ENCODE measurements at regions not wholly inside any gene's neighbourhood (a gene's known extent, or its start where the extent isn't known, plus 50 kb on each side); places are given as distances from the start of the nearest gene placed in this dataset.

DNA sequence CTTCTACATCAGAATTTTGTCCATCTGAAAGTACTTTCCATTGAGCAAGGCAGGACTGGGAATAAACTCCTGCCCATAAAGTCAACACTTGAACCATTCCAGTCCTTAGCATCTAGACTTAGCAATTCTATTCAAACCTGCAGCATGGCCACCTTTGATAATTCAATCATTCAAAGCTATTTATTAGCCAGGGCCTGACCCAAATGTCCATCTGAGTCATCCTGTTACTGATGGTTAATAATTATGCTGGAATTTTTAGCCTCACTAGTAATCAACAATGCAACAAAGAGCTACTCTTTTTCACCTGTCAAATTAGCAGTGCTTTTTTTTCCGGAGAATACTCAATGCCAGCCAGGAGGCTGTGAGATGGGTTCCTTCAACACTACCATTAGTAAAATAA lies 72.7 kb upstream of the SNRK start:
- Histone ChIP-seq H3K4me3 (ENCODE audit: low read length) (no peak overlapping the region), H3K79me2 (ENCODE audit: low read length) (no peaks in the 10 kb centered on the region), H3K4me2 (ENCODE audit: low read length) (0 out of 2 replicates have a peak overlapping the region, but pooled peaks have one; percentile 2), H2AFZ (ENCODE audit: low read depth, low read length) (no peak overlapping the region), H3K9me3 (ENCODE audit: insufficient read depth, low read length) (no peaks in the 10 kb centered on the region), H3K9ac (ENCODE audit: low read length) (no peak overlapping the region), H4K20me1 (ENCODE audit: insufficient read depth, low read length) (no peaks in the 10 kb centered on the region), H3K27ac (ENCODE audit: low read length) (no peak overlapping the region), H3K4me1 (ENCODE audit: low read length) (peaks cover 10% of the 10 kb centered on the region), H3K36me3 (replicated peaks; ENCODE audit: low read depth, low read length) (no peaks in the 10 kb centered on the region), H3K27me3 (ENCODE audit: low read depth, low read length) (peaks cover 33% of the 10 kb centered on the region)
- TF ChIP-seq, protein P1, sequence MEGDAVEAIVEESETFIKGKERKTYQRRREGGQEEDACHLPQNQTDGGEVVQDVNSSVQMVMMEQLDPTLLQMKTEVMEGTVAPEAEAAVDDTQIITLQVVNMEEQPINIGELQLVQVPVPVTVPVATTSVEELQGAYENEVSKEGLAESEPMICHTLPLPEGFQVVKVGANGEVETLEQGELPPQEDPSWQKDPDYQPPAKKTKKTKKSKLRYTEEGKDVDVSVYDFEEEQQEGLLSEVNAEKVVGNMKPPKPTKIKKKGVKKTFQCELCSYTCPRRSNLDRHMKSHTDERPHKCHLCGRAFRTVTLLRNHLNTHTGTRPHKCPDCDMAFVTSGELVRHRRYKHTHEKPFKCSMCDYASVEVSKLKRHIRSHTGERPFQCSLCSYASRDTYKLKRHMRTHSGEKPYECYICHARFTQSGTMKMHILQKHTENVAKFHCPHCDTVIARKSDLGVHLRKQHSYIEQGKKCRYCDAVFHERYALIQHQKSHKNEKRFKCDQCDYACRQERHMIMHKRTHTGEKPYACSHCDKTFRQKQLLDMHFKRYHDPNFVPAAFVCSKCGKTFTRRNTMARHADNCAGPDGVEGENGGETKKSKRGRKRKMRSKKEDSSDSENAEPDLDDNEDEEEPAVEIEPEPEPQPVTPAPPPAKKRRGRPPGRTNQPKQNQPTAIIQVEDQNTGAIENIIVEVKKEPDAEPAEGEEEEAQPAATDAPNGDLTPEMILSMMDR (IDR thresholded peaks at IDR 0.05; ENCODE audit: low read depth, low read length) = no peak
- TF ChIP-seq EZH2phosphoT487 (IDR thresholded peaks at IDR 0.05; ENCODE audit: low read depth) = no peak

DNA sequence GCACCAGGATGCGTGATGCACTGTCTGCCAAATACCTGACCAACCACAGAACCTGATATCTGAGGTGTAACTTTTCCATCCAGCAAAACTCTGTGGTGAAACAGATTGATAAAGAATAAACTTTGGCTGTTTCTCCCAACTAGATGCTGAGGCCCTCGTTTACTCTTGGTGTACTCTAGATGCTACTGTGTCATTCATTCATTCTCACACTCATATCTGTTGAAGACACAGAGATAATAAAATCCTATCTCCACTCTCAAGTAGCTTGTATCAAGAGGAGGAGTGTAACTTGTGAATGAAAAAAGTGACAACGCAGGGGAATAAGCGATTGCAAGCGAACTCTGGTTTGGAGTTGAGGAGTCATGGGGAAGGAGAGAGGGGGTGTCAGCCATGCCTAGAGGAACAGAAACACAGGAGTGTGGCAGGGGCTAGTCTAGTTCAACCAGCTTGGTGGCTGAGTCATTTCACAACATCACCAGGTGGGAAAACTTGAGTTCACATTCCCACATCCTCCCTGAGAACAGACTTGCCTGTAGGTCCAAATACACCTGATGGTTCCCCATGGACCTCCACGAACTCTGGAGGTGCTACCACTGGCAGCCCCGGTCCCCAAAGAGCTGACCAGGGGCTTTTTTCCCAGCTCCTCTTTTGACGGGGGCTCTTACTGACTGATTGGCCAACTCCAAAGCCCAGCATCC lies 73.3 kb upstream of the SNRK start:
- peaks cover 33% of the 10 kb centered on the region for H3K27me3 ChIP-seq (ENCODE audit: low read depth, low read length)
- H3K79me2 ChIP-seq (ENCODE audit: low read length) = no peaks in the 10 kb centered on the region
- H3K4me3 ChIP-seq (ENCODE audit: low read length) = no peak overlapping the region
- H3K4me2 ChIP-seq (ENCODE audit: low read length) = no peak overlapping the region
- no peaks in the 10 kb centered on the region for H4K20me1 ChIP-seq (ENCODE audit: insufficient read depth, low read length)
- no peaks in the 10 kb centered on the region for H3K9me3 ChIP-seq (ENCODE audit: insufficient read depth, low read length)
- H3K36me3 ChIP-seq (replicated peaks; ENCODE audit: low read depth, low read length) = no peaks in the 10 kb centered on the region
- peaks cover 10% of the 10 kb centered on the region for H3K4me1 ChIP-seq (ENCODE audit: low read length)
- H2AFZ ChIP-seq (ENCODE audit: low read depth, low read length) = no peak overlapping the region
- no peak overlapping the region for H3K9ac ChIP-seq (ENCODE audit: low read length)
- no peak overlapping the region for H3K27ac ChIP-seq (ENCODE audit: low read length)
- TF ChIP-seq, protein P1 (IDR thresholded peaks at IDR 0.05; ENCODE audit: low read depth, low read length) = no peak
- no peak for TF ChIP-seq EZH2phosphoT487 (IDR thresholded peaks at IDR 0.05; ENCODE audit: low read depth)

DNA sequence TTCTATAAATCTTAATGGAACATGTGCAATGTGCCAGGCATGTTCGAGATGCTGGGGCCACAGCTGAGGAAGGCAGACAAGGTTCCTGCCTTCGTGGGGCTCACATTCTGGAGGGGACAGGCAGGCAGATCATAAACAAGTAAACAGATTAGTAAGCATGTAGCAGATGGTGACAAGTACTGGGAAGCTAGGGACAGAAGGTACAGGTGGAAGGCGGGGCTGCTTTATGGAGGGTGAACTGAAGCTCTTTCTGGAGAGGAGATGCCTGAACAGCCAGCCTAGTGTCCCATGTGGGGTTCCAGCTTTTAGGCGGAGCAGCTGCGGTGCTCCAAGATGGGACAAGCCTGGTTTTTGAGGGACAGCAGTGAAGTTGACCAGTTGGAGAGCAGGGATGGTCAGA lies 74.7 kb upstream of the SNRK start:
- no peak for TF ChIP-seq EZH2phosphoT487 (IDR thresholded peaks at IDR 0.05; ENCODE audit: low read depth)
- TF ChIP-seq, protein P1 (IDR thresholded peaks at IDR 0.05; ENCODE audit: low read depth, low read length) = no peak

DNA sequence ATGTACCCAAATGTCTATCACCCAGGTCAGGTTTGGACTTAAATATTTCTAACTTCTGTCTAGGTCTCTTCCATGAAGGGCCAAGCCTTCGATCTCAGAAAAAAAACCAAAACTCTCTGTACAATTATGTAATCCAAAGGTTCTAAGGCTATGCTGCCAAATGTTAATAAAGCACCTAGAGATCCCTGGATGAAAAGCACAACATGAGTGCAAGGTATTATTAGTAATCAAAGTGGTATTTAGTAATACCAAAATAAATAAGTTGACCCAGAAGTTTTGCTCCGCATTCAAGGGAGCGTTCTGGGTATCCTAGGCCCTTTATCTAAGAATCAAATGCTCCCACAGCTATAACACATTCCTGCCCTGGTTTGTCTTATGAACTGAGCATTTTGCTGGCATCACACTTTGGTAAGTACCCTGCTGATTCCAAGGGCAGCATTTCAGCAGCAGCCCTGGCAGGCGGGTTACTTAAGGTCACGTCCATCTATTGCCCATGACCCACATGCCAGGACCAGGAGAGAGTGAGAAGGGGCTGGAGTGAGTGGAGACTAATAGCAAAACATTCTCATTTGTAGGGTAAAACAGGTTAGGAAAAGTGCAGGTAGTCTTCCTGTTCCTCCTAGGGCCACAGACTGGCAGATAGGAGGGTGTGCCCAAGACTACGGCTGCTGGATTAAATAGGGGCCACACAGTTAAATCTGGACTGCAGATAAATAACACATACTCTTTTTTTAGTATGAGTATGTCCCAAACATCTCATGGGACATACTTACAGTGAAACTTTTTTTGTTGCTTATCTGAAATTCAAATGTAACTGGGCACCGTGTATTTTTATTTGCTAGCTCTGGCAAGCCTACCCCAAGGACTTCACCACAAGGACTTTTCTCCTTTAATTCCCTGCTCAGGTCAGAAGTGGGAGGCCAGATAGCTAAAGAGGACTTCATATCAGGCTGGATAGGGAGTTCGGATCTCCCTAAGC lies 76.0 kb upstream of the SNRK start:
- no peaks in the 10 kb centered on the region for H3K9me3 ChIP-seq (ENCODE audit: insufficient read depth, low read length)
- no peaks in the 10 kb centered on the region for H3K79me2 ChIP-seq (ENCODE audit: low read length)
- H3K27me3 ChIP-seq (ENCODE audit: low read depth, low read length) = peaks cover 23% of the 10 kb centered on the region
- H3K4me2 ChIP-seq (ENCODE audit: low read length) = no peak overlapping the region
- no peak overlapping the region for H3K4me3 ChIP-seq (ENCODE audit: low read length)
- H3K4me1 ChIP-seq (ENCODE audit: low read length) = peaks cover 10% of the 10 kb centered on the region
- no peak overlapping the region for H3K9ac ChIP-seq (ENCODE audit: low read length)
- H2AFZ ChIP-seq (ENCODE audit: low read depth, low read length) = no peak overlapping the region
- no peak overlapping the region for H3K27ac ChIP-seq (ENCODE audit: low read length)
- TF ChIP-seq, protein P1 (IDR thresholded peaks at IDR 0.05; ENCODE audit: low read depth, low read length) = no peak
- TF ChIP-seq EZH2phosphoT487 (IDR thresholded peaks at IDR 0.05; ENCODE audit: low read depth) = no peak
- H3K36me3 ChIP-seq (replicated peaks; ENCODE audit: low read depth, low read length) = no peaks in the 10 kb centered on the region
- no peaks in the 10 kb centered on the region for H4K20me1 ChIP-seq (ENCODE audit: insufficient read depth, low read length)

More for the DNA sequence above, 74.7 kb upstream of the SNRK start:
- H3K9me3 ChIP-seq (ENCODE audit: insufficient read depth, low read length) = no peaks in the 10 kb centered on the region
- no peak overlapping the region for H3K4me3 ChIP-seq (ENCODE audit: low read length)
- H3K4me1 ChIP-seq (ENCODE audit: low read length) = peaks cover 10% of the 10 kb centered on the region
- H3K27me3 ChIP-seq (ENCODE audit: low read depth, low read length) = peaks cover 33% of the 10 kb centered on the region
- no peak overlapping the region for H3K27ac ChIP-seq (ENCODE audit: low read length)
- no peak overlapping the region for H3K9ac ChIP-seq (ENCODE audit: low read length)
- H3K36me3 ChIP-seq (replicated peaks; ENCODE audit: low read depth, low read length) = no peaks in the 10 kb centered on the region
- no peak overlapping the region for H2AFZ ChIP-seq (ENCODE audit: low read depth, low read length)
- H4K20me1 ChIP-seq (ENCODE audit: insufficient read depth, low read length) = no peaks in the 10 kb centered on the region
- H3K79me2 ChIP-seq (ENCODE audit: low read length) = no peaks in the 10 kb centered on the region
- H3K4me2 ChIP-seq (ENCODE audit: low read length) = no peak overlapping the region

Data from OCI-LY3 (cell line).